Suprapubic skin (tissue), 4 donors: ENCODE measurements at regions not wholly inside any gene's neighbourhood (a gene's known extent, or its start where the extent isn't known, plus 50 kb on each side); places are given as distances from the start of the nearest gene placed in this dataset.

Experiments
- POLR2A ChIP-seq, 2 donors: fragments of 450-650 bp; IDR thresholded peaks; one replicate each; pipeline ENCODE4 v1.6.1; 2017; ENCODE audit warnings: antibody characterized with exemption in 2 of 2, mild to moderate bottlenecking in 2 of 2, moderate library complexity in 2 of 2
- POLR2AphosphoS5 ChIP-seq, 3 donors: sonication (generic); formaldehyde crosslinking; IDR thresholded peaks; one replicate each; pipeline ENCODE4 v1.6.1; 2017; ENCODE audit warnings: antibody characterized with exemption in 3 of 3
- TF ChIP-seq, protein P1 (sequence below), 2 donors: fragments of 200-600 bp in 1 of 2; fragments of 450-650 bp in 1 of 2; sonication (generic) in 1 of 2; IDR thresholded peaks; one replicate each; pipeline ENCODE4 v1.5.1; 2016 to 2019; ENCODE audit warnings: antibody characterized with exemption in 2 of 2, mild to moderate bottlenecking in 1 of 2, moderate library complexity in 1 of 2

DNA sequence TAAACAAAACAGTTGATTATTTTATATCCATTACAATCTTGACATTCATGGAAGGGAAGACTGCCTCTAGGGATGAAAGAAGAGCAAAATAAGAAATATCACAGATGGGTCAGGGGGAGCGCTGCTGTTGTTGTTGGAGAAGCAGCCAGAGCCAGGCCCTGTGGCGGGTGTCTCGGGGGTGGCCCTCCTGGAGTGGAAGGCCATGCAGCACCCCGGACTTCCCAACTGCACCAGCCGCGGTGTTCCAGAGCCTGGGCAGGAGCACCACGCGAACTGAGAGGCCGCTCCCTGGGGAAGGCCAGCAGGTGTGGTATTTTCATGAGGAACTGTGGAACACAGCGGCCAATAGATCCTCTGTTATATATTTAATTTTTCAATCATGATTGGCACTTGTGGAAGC is 72.4 kb upstream of the VSTM2A start:
- TF ChIP-seq, protein P1, sequence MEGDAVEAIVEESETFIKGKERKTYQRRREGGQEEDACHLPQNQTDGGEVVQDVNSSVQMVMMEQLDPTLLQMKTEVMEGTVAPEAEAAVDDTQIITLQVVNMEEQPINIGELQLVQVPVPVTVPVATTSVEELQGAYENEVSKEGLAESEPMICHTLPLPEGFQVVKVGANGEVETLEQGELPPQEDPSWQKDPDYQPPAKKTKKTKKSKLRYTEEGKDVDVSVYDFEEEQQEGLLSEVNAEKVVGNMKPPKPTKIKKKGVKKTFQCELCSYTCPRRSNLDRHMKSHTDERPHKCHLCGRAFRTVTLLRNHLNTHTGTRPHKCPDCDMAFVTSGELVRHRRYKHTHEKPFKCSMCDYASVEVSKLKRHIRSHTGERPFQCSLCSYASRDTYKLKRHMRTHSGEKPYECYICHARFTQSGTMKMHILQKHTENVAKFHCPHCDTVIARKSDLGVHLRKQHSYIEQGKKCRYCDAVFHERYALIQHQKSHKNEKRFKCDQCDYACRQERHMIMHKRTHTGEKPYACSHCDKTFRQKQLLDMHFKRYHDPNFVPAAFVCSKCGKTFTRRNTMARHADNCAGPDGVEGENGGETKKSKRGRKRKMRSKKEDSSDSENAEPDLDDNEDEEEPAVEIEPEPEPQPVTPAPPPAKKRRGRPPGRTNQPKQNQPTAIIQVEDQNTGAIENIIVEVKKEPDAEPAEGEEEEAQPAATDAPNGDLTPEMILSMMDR (IDR thresholded peaks at IDR 0.05): no peak
- TF ChIP-seq POLR2A (IDR thresholded peaks at IDR 0.05) (no peak), POLR2AphosphoS5 (IDR thresholded peaks at IDR 0.05) (no peak)
